GM12892 (cell line): ENCODE measurements at regions not wholly inside any gene's neighbourhood (a gene's known extent, or its start where the extent isn't known, plus 50 kb on each side); places are given as distances from the start of the nearest gene placed in this dataset.

Experiments used
- POLR2A ChIP-seq: IDR thresholded peaks from 2 replicates; pipeline ENCODE4 v1.6.1; 2011; ENCODE audit warnings: low read depth, low read length, control low read depth
- POLR2AphosphoS5 ChIP-seq: IDR thresholded peaks from 2 replicates; pipeline ENCODE4 v1.6.1; 2011; ENCODE audit warnings: low read depth, low read length, control low read depth
- TAF1 ChIP-seq: IDR thresholded peaks from 2 replicates; pipeline ENCODE4 v1.6.1; 2011; ENCODE audit warnings: low read depth, mild to moderate bottlenecking, control low read depth, low read length, borderline replicate concordance

GRCh38 chr19:28014615-28015405, 1198.1 kb downstream of the UQCRFS1 start:
- TF ChIP-seq TAF1 (no peak), POLR2AphosphoS5 (no peak), POLR2A (no peak)
